Keratinocyte (primary cell): ENCODE measurements at regions not wholly inside any gene's neighbourhood (a gene's known extent, or its start where the extent isn't known, plus 50 kb on each side); places are given as distances from the start of the nearest gene placed in this dataset.

Experiments
- CTCF ChIP-seq, 3 experiments: IDR thresholded peaks in 1 of 3; conservative IDR thresholded peaks in 1 of 3; optimal IDR thresholded peaks in 1 of 3; 2 replicates in 2 of 3; 3 replicates in 1 of 3; pipeline versions ENCODE3 to v1.5.1; 2011; ENCODE audit warnings: low read length in 3 of 3, mild to moderate bottlenecking in 3 of 3, moderate library complexity in 2 of 3, control low read depth in 1 of 3, inconsistent platforms in 1 of 3; ENCODE audit not compliant: insufficient read depth in 2 of 3; ENCODE audit errors: extremely low read depth in 1 of 3
- EZH2 ChIP-seq: IDR thresholded peaks from one replicate; pipeline ENCODE4 v1.6.1; 2012; ENCODE audit warnings: inconsistent platforms, mild to moderate bottlenecking, low read length, moderate library complexity

- TF ChIP-seq CTCF (optimal IDR thresholded peaks at IDR 0.05 in 1 of 3, IDR thresholded peaks at IDR 0.05 in 1 of 3, conservative IDR thresholded peaks at IDR 0.05 in 1 of 3; ENCODE audit: extremely low read depth in 1 of 3, insufficient read depth in 2 of 3, low read length in 3 of 3) (no peak), EZH2 (no peak)
Measured at GRCh38 chr6:114796576-114796975, 453.8 kb upstream of the HS3ST5 start.
